ENCODE measurements at regions not wholly inside any gene's neighbourhood (a gene's known extent, or its start where the extent isn't known, plus 50 kb on each side); places are given as distances from the start of the nearest gene placed in this dataset.

DNA sequence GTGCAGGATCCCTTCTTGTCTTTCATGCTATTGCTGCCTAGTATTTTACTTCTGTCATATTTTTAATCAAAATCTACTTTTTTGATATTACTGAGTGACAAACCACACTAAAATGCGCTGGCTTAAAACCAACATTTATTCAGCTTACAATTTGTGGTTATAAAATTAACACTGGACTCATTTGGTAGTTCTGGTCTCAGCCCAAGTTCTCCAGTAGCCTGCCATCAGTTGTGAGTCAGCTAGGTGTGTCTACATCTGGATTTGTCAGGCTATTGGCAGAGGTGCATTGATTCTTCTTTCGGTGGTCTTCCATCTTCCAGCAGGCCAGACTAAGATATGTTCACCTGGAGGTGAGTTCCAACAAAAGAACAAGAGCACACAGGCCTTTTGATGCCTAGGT is 765.1 kb upstream of the FBXO33 start:
- no peak overlapping the region for H4K8ac ChIP-seq (replicated peaks; ENCODE audit: insufficient read length, low read depth, low read length)
- no peak overlapping the region for H2BK120ac ChIP-seq (ENCODE audit: low read depth, low read length, poor library complexity, severe bottlenecking)
- H3K36me3 Mint-ChIP-seq (ENCODE audit: insufficient read depth in 1 of 3, low read depth in 3 of 3), result no peaks in the 10 kb centered on the region
- H3K9me3 ChIP-seq (ENCODE audit: control insufficient read depth, low read depth, low read length), result no peaks in the 10 kb centered on the region
- H3K56ac ChIP-seq (ENCODE audit: insufficient read length, low read depth, low read length), result no peak overlapping the region
- H3K23me2 ChIP-seq (ENCODE audit: insufficient read length, low read depth, low read length, poor library complexity, severe bottlenecking), result no peaks in the 10 kb centered on the region
- H4K20me1 ChIP-seq (ENCODE audit: control insufficient read depth, insufficient read depth, insufficient read length), result no peaks in the 10 kb centered on the region
- H2BK5ac ChIP-seq (ENCODE audit: insufficient read length, low read length), result no peak overlapping the region
- no peak overlapping the region for H3K14ac ChIP-seq (ENCODE audit: insufficient read depth, low read length)
- H3K9ac ChIP-seq (ENCODE audit: extremely low read depth, insufficient read length, low read length), result no peak overlapping the region
- no peaks in the 10 kb centered on the region for H3K27me3 ChIP-seq (ENCODE audit: insufficient read depth, low read length)
- no peak overlapping the region for H4K5ac ChIP-seq (ENCODE audit: insufficient read length, low read depth, low read length)
- no peak overlapping the region for H3K4me2 ChIP-seq (ENCODE audit: insufficient read depth, insufficient read length, low read length)
- H3K79me1 ChIP-seq (ENCODE audit: insufficient read depth, low read depth, low read length, poor library complexity, severe bottlenecking), result no peaks in the 10 kb centered on the region
- no peak overlapping the region for H3K23ac ChIP-seq (ENCODE audit: insufficient read length, low read depth, low read length)
- H2AFZ ChIP-seq (ENCODE audit: low read length), result no peak overlapping the region
- TF ChIP-seq, protein P1, sequence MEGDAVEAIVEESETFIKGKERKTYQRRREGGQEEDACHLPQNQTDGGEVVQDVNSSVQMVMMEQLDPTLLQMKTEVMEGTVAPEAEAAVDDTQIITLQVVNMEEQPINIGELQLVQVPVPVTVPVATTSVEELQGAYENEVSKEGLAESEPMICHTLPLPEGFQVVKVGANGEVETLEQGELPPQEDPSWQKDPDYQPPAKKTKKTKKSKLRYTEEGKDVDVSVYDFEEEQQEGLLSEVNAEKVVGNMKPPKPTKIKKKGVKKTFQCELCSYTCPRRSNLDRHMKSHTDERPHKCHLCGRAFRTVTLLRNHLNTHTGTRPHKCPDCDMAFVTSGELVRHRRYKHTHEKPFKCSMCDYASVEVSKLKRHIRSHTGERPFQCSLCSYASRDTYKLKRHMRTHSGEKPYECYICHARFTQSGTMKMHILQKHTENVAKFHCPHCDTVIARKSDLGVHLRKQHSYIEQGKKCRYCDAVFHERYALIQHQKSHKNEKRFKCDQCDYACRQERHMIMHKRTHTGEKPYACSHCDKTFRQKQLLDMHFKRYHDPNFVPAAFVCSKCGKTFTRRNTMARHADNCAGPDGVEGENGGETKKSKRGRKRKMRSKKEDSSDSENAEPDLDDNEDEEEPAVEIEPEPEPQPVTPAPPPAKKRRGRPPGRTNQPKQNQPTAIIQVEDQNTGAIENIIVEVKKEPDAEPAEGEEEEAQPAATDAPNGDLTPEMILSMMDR (conservative IDR thresholded peaks at IDR 0.05), result no peak
- peaks cover 6% of the 10 kb centered on the region in 2 experiments; a peak in 4 of 5 replicates for H3K9me3 Mint-ChIP-seq
- H2AK5ac ChIP-seq (ENCODE audit: insufficient read length, low read length), result no peak overlapping the region
- H4K91ac ChIP-seq (ENCODE audit: insufficient read length, low read depth, low read length), result no peak overlapping the region
- H3K79me2 ChIP-seq (ENCODE audit: insufficient read depth, low read length), result no peaks in the 10 kb centered on the region
- H3K4ac ChIP-seq (ENCODE audit: low read depth, low read length), result no peak overlapping the region
- no peak overlapping the region for H2BK20ac ChIP-seq (ENCODE audit: low read depth, low read length, poor library complexity, severe bottlenecking)
- H2BK15ac ChIP-seq (ENCODE audit: low read depth, low read length), result no peak overlapping the region
- no peak overlapping the region for H3K18ac ChIP-seq (ENCODE audit: insufficient read length, low read depth, low read length)
- H3T11ph ChIP-seq (ENCODE audit: low read length), result no peak overlapping the region
- H3K4me1 Mint-ChIP-seq, result no peaks in the 10 kb centered on the region
- H3K27me3 Mint-ChIP-seq (ENCODE audit: low read depth), result no peaks in the 10 kb centered on the region
- no peak for DNase-seq
- WGBS (ENCODE audit: extremely low coverage, insufficient read length, low lambda C conversion rate), result no CpG with 5 or more reads among the region's 2 CpGs
- H3K4me3 Mint-ChIP-seq, result no peak overlapping the region
- no peak overlapping the region for H2BK12ac ChIP-seq (ENCODE audit: insufficient read length, low read depth, low read length)
- H3K27ac Mint-ChIP-seq, result no peak overlapping the region
- H3K27ac ChIP-seq (ENCODE audit: insufficient read length, low read depth, low read length), result no peak overlapping the region
- H3K4me1 ChIP-seq (ENCODE audit: insufficient read depth, low read length), result no peaks in the 10 kb centered on the region
